HL-60 (cell line): ENCODE measurements at regions not wholly inside any gene's neighbourhood (a gene's known extent, or its start where the extent isn't known, plus 50 kb on each side); places are given as distances from the start of the nearest gene placed in this dataset.

ENCODE experiments used
- CTCF ChIP-seq: IDR thresholded peaks from one replicate; pipeline ENCODE4 v1.5.1; 2011; ENCODE audit warnings: low read length, control low read depth, inconsistent platforms; ENCODE audit not compliant: insufficient read depth
- GABPA ChIP-seq: IDR thresholded peaks from 2 replicates; pipeline ENCODE4 v1.6.1; 2012; ENCODE audit warnings: low read depth
- POLR2AphosphoS5 ChIP-seq: IDR thresholded peaks from 2 replicates; pipeline ENCODE4 v1.6.1; 2012; ENCODE audit warnings: low read depth
- TF ChIP-seq, protein P1 (sequence below): IDR thresholded peaks from 2 replicates; pipeline ENCODE4 v1.6.1; 2012; ENCODE audit warnings: low read depth; ENCODE audit not compliant: insufficient replicate concordance

GRCh38 chr11:115931548-115932083, 427.4 kb upstream of the CADM1 start:
- TF ChIP-seq CTCF (no peak), POLR2AphosphoS5 (no peak), GABPA (no peak)
- TF ChIP-seq, protein P1, sequence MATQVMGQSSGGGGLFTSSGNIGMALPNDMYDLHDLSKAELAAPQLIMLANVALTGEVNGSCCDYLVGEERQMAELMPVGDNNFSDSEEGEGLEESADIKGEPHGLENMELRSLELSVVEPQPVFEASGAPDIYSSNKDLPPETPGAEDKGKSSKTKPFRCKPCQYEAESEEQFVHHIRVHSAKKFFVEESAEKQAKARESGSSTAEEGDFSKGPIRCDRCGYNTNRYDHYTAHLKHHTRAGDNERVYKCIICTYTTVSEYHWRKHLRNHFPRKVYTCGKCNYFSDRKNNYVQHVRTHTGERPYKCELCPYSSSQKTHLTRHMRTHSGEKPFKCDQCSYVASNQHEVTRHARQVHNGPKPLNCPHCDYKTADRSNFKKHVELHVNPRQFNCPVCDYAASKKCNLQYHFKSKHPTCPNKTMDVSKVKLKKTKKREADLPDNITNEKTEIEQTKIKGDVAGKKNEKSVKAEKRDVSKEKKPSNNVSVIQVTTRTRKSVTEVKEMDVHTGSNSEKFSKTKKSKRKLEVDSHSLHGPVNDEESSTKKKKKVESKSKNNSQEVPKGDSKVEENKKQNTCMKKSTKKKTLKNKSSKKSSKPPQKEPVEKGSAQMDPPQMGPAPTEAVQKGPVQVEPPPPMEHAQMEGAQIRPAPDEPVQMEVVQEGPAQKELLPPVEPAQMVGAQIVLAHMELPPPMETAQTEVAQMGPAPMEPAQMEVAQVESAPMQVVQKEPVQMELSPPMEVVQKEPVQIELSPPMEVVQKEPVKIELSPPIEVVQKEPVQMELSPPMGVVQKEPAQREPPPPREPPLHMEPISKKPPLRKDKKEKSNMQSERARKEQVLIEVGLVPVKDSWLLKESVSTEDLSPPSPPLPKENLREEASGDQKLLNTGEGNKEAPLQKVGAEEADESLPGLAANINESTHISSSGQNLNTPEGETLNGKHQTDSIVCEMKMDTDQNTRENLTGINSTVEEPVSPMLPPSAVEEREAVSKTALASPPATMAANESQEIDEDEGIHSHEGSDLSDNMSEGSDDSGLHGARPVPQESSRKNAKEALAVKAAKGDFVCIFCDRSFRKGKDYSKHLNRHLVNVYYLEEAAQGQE: no peak
